Testis (tissue), 2 donors: ENCODE measurements at regions not wholly inside any gene's neighbourhood (a gene's known extent, or its start where the extent isn't known, plus 50 kb on each side); places are given as distances from the start of the nearest gene placed in this dataset.

Experiments used
- DNase-seq: peaks from one replicate; pipeline ENCODE4 v3.0.0-alpha.2; 2019
- H3K27ac ChIP-seq, 2 donors: fragments of 200-600 bp; sonication (generic); one replicate each; pipeline ENCODE4 v1.5.1; 2019
- H3K27me3 ChIP-seq: fragments of 200-600 bp; sonication (generic); one replicate; pipeline ENCODE4 v1.5.1; 2019
- H3K36me3 ChIP-seq: fragments of 200-600 bp; sonication (generic); one replicate; pipeline ENCODE4 v1.5.1; 2017; ENCODE audit warnings: low read depth; ENCODE audit errors: missing control alignments
- H3K4me1 ChIP-seq: fragments of 200-600 bp; sonication (generic); one replicate; pipeline ENCODE4 v1.5.1; 2019
- H3K4me3 ChIP-seq, 2 donors: fragments of 200-600 bp; sonication (generic); one replicate each; pipeline ENCODE4 v1.5.1; 2017 to 2019
- H3K9me3 ChIP-seq: fragments of 200-600 bp; sonication (generic); one replicate; pipeline ENCODE4 v1.5.1; 2017
- POLR2A ChIP-seq: fragments of 450-650 bp; IDR thresholded peaks from one replicate; pipeline ENCODE4 v1.6.1; 2017; ENCODE audit warnings: antibody characterized with exemption, mild to moderate bottlenecking, moderate library complexity
- WGBS, 2 donors: methylation state at CpG; one replicate each; pipeline ENCODE4 v1.1.5; 2018; 5-methylcytosine and 5-hydroxymethylcytosine counted together
- intact Hi-C: fragments of 100-400 bp; cut with DNase I; formaldehyde crosslinking; loops from one replicate; pipeline ENCODE4 v1.15.1; 2023; ENCODE audit warnings: low total_unique reads
- TF ChIP-seq, protein P1 (sequence below), 3 experiments: fragments of 450-650 bp in 2 of 3; fragments of 200-600 bp in 1 of 3; sonication (generic) in 1 of 3; IDR thresholded peaks; one replicate each; pipeline ENCODE4 v1.5.1; 2016 to 2019; ENCODE audit warnings: antibody characterized with exemption in 3 of 3, mild to moderate bottlenecking in 2 of 3, moderate library complexity in 1 of 3

GRCh38 chr11:127995921-127996320 lies 591.4 kb downstream of the ETS1 start:
- 88 to 89% methylated on average over 3 of the region's 3 CpGs for WGBS, 2 donors
- no peak overlapping the region for H3K4me3 ChIP-seq
- no peaks in the 10 kb centered on the region for H3K27me3 ChIP-seq
- no peaks in the 10 kb centered on the region for H3K36me3 ChIP-seq
- intact Hi-C loops = no loop called here
- DNase-seq = no peak
- no peaks in the 10 kb centered on the region for H3K4me1 ChIP-seq
- H3K9me3 ChIP-seq = no peaks in the 10 kb centered on the region
- no peak overlapping the region for H3K27ac ChIP-seq
- TF ChIP-seq, protein P1, sequence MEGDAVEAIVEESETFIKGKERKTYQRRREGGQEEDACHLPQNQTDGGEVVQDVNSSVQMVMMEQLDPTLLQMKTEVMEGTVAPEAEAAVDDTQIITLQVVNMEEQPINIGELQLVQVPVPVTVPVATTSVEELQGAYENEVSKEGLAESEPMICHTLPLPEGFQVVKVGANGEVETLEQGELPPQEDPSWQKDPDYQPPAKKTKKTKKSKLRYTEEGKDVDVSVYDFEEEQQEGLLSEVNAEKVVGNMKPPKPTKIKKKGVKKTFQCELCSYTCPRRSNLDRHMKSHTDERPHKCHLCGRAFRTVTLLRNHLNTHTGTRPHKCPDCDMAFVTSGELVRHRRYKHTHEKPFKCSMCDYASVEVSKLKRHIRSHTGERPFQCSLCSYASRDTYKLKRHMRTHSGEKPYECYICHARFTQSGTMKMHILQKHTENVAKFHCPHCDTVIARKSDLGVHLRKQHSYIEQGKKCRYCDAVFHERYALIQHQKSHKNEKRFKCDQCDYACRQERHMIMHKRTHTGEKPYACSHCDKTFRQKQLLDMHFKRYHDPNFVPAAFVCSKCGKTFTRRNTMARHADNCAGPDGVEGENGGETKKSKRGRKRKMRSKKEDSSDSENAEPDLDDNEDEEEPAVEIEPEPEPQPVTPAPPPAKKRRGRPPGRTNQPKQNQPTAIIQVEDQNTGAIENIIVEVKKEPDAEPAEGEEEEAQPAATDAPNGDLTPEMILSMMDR (IDR thresholded peaks at IDR 0.05) = no peak
- TF ChIP-seq POLR2A = no peak

- 84 to 88% methylated on average over 4 of the region's 4 CpGs for WGBS, 2 donors
- Histone ChIP-seq H3K9me3 (no peaks in the 10 kb centered on the region), H3K27me3 (no peaks in the 10 kb centered on the region), H3K4me3 (no peak overlapping the region), H3K36me3 (no peaks in the 10 kb centered on the region), H3K27ac (no peak overlapping the region), H3K4me1 (no peaks in the 10 kb centered on the region)
- DNase-seq = no peak
- intact Hi-C loops = no loop called here
- no peak for TF ChIP-seq POLR2A
- TF ChIP-seq, protein P1 (IDR thresholded peaks at IDR 0.05) = no peak
These were observed 592.6 kb downstream of the ETS1 start for GRCh38 chr11:127994736-127995135.

DNA sequence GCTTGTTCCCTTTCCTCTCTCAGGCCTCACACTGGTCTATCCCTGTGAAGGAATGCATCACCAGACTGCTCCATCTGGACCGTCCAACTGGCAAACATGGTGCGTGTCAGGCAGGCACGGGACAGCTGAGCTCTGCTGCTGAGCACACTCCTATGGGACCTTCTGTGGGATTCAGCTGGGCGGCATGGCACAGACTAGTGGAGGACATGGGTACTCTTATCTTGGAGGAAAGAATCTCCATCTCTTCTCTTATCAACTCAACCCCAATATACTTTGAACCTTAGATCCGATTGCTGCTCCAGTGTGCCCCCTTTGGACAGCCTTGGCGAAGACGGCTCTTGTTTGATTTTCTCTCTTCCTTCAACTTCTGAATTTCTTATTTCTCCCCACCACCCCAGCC lies 593.6 kb downstream of the ETS1 start:
- TF ChIP-seq, protein P1 (IDR thresholded peaks at IDR 0.05) = no peak
- no peak for TF ChIP-seq POLR2A
- no peaks in the 10 kb centered on the region for H3K9me3 ChIP-seq
- no peak for DNase-seq
- no peaks in the 10 kb centered on the region for H3K4me1 ChIP-seq
- no peak overlapping the region for H3K4me3 ChIP-seq
- no peaks in the 10 kb centered on the region for H3K36me3 ChIP-seq
- no peaks in the 10 kb centered on the region for H3K27me3 ChIP-seq
- no peak overlapping the region for H3K27ac ChIP-seq
- 88 to 89% methylated on average over 7 of the region's 7 CpGs for WGBS, 2 donors
- intact Hi-C loops = no loop called here

GRCh38 chr11:127993281-127993680 lies 594.1 kb downstream of the ETS1 start:
- no peak for TF ChIP-seq POLR2A
- TF ChIP-seq, protein P1 (IDR thresholded peaks at IDR 0.05) = no peak
- no peak overlapping the region for H3K27ac ChIP-seq
- H3K36me3 ChIP-seq = no peaks in the 10 kb centered on the region
- no peak for DNase-seq
- no peak overlapping the region for H3K4me3 ChIP-seq
- no peaks in the 10 kb centered on the region for H3K27me3 ChIP-seq
- no peaks in the 10 kb centered on the region for H3K9me3 ChIP-seq
- intact Hi-C loops = no loop called here
- 90 to 94% methylated on average over 5 of the region's 5 CpGs for WGBS, 2 donors
- no peaks in the 10 kb centered on the region for H3K4me1 ChIP-seq

GRCh38 chr11:127986073-127986472 lies 601.3 kb downstream of the ETS1 start:
- DNase-seq = no peak
- Histone ChIP-seq H3K9me3 (no peaks in the 10 kb centered on the region), H3K27me3 (no peaks in the 10 kb centered on the region), H3K4me1 (no peaks in the 10 kb centered on the region), H3K36me3 (no peaks in the 10 kb centered on the region), H3K27ac (no peak overlapping the region), H3K4me3 (no peak overlapping the region)
- TF ChIP-seq, protein P1 (IDR thresholded peaks at IDR 0.05) = no peak
- TF ChIP-seq POLR2A = no peak
- 93 to 95% methylated on average over 4 of the region's 4 CpGs for WGBS, 2 donors
- intact Hi-C loops = no loop called here
